ENCODE measurements at regions not wholly inside any gene's neighbourhood (a gene's known extent, or its start where the extent isn't known, plus 50 kb on each side); places are given as distances from the start of the nearest gene placed in this dataset.
"Not testable (repeated sequence)": the region's sequence is repeated elsewhere in the genome, so short reads cannot be mapped to it uniquely, and the experiment has no call there.

DNA sequence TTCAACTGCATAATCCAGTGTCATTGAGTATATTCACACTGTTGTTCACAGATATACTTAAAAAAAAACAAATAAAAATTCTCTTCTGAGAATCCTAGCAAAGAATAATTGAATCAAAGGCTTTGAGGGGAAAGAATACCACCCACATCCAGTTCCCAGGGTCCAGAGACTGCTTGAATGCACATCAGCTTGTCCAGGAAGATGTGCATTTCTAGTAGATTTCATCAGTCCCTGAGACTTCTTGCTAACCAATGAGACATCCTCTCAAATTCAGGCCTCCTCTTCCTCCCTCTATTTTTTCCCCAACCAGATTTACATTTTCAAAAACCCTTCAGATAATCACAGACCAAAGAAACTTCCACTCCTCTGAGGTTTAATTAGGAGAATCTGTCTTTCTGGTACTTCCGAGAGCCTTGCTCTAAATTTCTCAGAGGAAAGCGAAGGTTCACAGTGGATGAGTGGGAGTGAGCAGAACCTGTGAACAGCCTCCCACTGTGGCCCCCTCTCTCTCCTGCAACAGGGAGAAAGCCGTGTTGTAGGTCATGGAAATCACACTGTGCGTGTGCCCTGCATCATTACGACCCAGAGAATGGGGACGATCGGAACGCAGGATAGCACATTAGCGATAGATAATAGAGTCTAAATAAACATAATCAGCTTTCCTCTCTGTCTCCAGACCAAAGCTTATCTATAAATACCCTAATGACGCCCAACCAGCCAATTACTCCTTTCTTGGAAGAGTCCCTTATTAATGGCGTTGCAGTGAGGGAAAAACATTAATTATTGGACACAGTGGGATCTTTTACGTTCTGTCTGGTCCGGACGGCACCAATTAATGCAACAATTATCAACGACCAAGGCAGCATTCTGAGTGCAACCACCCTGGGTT is 212.5 kb downstream of the EMX2 start:
- no peak for DNase-seq

DNA sequence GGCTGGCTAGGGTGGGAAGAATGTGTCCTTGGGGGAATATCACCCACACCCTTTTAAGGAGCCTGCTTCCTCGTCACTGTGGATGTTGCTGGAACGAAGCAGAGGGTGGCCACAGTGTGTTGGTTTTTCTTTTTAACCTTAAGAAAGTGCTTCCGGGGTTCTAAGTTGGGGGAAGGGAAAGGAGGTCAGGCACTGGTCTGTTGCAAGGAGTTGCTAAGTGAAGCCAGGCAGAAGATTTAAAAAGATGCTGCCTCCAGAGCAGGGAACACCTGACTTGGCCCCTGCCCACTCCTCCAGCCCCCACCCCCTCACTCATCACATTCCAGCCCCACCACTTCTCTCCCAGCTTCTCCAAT is 213.1 kb downstream of the EMX2 start:
- DNase-seq = no peak

DNA sequence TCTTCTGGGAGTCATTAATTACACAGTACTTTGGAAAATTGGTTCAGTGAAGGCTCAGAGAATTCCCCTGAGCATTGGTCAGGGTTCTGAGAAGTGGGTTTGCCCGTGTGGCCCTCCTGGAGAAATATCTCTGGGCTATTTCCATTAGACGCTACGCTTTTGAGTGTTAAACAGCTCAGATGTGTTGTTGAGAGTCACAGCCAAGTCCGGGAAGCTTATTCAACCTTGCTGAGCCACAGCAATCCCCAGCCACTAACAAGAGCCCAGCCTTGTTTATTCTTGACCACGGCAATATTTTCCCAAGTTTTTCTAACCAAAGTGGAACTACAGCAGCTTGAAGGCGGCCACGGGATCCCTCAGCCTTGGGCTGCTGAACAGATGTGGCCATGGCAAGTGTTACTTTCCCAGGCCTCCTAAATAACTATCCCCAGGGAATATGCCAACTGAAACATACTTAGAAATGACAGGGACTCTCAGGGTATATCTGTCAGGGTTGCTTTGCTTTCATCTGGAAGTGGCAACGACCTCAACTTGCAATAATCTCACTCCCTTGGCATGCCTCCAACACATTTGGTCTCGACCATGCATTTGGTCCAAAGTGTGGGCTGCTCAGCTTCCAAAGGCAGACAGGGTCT is 214.7 kb downstream of the EMX2 start:
- no peak for DNase-seq

DNA sequence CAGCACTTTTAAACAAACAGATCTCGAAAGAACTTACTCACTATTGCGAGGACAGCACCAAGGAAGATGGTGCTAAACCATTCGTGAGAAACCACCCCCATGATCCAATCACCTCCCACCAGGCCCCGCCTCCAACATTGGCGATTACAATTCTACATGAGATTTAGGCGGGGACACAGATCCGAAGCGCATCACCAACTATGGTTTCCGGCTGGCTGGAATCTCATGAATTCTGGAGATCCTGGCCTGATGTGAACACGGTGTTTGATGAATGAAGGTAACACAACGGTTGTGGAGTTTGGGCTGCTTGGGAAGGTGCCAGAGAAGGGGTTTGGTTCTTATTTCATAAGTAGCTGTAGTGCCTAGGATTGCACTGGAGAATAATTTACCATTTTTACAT is 216.7 kb downstream of the EMX2 start:
- no peak for DNase-seq

DNA sequence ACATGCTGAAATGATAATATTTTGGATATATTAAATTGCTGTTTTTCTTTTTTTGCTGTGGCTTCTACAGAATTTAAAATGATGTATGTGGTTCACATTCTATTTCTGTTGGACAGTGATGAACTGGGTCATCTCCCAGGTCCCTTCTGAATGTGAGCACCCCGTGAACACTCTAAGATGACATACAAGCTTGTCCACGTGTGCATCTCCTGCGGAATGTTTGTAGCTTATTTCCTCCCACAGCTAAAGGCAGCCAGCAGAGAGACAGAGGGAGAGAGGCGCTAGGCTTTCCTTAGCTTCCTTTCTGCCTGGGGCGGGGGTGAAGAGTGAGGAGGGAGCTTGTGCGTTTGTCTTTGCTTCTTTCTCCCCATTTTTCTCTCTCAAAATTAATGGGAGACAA is 219.1 kb downstream of the EMX2 start:
- no peak for DNase-seq

DNA sequence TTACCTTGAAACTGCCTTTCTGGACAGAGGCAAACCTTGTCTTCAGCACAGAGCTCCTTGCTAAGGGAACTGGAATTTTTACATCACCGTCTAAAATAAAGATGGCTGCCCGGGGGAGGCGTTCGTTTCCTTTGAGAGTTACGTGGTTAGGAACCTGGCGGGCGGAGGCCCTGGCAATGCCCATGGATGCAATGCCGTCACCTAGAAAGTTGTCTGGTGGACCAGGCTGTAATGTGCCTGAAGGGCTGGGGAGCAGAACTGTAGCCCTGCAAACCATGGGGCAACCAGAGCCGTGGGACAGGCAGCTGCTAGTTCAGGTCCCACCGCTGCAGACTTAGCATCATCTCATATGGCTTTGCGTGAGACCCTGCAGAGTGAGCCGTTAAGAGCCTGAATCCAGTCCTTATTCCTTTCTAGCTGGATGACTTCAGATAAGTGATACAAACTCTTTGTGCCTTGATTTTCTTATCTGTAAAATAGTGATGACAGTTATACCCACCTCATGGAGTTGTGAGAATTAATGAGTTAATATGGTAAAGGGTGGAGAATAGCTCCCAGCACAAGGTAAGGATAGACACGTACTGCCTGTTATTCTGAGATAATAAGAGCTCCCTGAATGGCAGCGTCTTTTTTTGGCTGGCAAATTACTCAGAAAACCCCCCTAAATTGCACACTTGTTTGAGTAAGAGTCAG is 219.7 kb downstream of the EMX2 start:
- DNase-seq = no peak

DNA sequence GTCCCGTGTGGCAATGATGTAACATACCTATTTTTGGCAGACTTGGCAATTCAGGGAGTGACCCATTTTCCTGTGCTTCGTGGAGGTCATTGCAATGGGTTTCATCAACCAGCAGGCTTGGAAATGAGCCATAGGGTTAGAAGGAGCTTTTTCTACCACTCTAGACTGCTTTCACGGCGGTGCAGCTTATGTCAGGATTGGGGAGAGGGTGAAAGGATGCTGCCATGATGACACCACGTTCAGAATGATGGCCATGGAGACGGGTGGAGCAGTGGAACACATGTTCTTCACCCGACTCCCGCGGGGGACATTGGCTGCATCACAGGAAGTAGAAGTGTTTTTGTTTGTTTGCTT is 220.2 kb downstream of the EMX2 start:
- peak; percentile 6 for DNase-seq

DNA sequence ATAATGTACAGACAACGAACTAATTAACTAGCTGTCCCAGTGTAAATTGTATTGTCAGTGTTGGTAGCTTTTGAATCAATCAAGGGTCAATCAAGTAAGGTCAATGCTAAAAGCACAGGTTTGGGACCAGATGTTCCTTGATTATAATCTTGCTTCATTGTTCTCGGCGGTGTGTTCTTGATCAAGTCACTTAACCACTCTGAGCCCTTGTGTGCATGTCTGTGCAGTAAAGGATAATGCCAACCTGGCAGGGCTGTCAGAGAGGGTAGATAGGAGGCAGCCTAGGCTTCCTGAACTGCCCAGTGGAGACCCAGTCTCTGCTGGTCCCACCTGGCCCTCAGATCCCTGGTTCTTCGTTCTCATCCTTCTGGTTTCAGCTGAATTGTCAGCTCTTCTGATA is 221.0 kb downstream of the EMX2 start:
- no peak for DNase-seq

DNA sequence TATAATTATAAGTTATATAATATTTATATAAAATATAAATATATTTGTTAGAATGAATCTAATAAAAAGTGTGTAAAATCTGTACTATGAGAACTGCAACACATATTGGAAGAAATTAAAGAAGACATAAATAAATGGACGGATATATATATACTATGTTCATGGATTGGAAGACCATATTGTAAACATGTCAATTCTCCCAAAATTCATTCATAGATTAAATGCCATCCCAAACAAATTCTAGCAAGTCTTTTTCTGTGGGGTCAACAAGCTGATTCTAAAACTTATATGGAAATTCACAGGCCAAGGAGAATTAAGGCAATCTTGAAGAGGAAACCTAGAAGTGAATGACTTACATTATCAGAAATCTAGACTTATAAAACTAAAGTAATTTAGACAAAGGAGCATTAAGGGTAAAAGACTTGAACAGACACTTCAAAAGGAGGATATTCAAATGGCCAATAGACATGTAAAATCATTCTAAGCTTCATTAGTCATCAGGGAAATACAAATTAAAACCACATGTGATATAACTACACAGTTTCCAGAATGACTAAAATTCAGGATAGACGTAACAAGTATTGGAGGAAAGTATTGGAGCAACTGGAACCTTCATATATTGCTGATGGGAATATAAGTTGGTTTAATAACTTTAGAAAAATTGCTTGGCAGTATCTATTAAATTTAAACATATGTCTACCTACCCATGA is 225.9 kb downstream of the EMX2 start:
- no peak for DNase-seq

DNA sequence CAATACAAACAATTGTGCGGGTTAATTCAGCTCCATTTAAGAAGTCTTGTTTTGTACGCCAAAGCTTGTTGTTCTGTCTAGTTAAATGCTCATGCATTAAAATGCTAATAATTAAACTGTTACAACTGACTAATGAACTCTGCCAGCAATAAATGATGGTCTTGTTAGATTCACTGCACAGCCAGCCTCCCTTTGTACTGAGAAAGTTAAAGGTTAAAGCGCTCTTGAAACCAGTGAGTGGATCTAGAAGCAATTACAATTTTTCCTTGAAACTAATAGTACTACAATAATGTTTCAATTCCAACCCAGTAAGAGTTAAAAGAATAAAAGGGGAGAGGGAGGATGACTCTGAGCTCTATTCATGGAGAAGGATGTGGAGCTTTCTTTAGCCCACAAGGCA is 233.0 kb downstream of the EMX2 start:
- no peak for DNase-seq

DNA sequence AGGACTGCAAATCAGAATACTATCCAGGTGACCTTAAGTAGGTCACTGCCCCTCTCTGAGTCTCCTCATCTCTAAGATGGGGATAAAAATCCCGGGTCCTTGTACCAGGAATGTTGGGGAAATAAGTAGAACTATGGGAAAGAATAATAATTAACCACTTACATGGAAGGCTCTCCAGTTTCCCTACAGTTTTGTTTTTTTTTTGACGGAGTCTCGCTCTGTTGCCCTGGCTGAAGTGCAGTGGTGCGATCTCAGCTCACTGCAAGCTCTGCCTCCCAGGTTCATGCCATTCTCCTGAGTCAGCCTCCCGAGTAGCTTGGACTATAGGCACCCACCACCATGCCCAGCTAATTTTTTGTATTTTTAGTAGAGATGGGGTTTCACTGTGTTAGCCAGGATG is 234.7 kb downstream of the EMX2 start:
- not testable (repeated sequence) for DNase-seq

DNA sequence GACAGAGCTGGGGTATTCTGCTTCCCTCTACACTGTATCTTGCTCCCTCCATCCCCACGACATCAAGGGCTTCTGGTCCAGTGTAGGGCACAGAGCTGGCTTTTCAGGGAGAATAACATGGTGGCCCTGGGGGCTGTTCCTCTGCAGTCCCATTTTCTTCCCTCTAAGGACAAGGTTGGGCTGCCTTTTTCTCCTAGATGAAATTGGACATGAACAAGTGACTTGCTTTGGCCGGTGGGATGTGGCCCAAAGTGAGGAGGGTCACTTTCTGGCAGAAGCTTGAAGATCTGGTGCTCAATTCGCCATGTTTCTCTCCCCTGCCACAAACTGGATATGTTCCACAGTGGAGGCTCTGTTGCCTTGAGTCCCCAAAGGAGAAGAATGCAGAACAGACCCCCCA is 235.7 kb downstream of the EMX2 start:
- no peak for DNase-seq

DNA sequence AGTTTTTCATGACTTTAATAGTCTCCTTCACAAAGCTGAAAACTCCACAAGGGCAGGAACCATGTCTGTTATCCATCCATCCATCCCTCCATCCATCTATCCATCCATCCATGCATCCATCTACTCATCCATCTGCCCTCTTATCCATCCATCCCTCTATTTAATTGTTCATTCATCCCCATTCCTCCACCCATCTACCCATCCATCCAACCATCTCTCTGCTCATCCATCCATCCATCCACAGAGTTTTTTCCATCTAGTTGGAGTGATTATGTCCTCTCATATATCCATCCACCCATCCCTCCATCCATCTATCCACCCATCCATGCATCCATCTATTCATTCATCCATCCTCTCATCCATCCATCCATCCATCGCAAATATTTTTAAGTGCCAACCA is 237.9 kb downstream of the EMX2 start:
- DNase-seq = no peak

DNA sequence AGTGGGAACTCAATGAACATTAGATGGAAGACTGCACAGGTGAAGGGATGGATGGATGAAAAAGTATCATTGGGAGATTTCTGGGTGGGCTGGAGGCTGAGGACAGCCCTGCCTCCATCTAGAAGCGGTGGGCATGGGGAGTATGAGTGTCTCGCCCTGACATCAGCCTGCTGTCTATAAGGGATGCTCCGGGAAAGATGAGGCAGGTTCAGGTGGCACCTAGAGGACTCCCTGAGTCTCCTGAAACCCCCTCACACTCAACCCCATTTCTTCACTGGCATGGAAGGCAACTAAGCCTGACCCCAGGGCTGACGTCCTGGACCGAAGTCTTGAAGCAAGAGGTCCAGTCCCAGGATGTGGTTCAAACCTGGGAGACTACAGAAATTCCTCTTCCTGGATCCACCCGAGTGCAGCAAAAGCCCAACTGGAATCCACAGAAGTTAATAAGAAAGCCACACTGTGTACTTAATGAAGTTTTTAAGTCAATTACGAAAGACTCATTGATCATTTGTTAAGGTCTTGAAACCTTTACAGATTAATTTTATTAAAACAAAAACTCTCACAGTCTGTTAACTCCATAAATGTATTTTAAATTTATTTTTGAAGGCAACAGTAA is 238.8 kb downstream of the EMX2 start:
- DNase-seq = no peak

DNA sequence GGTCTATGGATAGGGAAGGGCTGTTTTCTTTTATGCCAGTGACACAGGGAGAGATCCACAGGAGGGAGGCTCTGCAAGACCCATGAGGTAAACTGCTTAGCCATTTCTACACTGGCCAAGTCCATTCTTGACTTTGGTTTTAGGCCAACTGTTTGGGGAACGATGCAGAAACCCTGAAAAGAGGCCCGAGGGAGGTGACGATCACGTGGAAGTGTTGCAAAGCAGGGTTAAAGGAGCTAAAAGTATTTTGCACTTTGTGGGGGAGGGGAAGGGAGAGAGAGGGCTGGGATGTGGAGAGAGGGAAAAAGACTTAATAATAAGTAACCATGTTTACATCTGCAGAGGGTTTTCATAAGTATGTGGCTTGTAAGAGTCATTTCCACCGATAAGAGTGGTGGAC is 239.7 kb downstream of the EMX2 start:
- DNase-seq = no peak

DNA sequence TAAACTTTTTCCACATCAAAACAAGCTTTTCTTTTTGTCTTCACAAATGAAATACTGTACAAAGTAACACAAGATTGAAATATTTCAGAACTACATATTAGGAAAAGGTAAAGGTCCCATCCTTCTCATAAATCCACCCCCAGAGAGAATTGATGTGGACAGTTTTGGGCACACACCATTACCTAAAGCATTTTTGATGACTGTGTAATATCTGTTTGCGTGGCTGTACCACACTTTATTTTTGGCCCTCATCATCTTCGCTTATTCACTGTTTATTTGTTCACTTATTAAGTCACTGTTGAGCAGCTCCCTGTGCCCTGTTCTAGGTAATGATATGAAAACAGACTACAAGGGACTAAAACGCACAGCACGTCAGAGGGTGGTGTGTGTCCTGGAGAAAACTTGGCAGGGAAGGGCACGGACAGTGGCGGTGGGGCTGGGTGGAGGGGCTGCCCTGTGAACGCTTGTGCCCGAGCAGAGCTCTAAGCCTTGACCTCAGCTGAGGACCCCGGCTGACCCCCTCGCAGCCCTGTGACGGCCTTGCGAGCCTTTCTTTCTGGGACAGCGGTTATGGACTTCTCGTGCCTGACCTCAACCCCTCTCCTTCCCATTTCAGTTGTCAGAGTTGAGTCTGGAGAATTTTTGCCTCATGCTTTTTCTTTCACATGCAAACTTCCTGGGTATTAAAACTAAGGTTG is 241.3 kb downstream of the EMX2 start:
- no peak for DNase-seq

DNA sequence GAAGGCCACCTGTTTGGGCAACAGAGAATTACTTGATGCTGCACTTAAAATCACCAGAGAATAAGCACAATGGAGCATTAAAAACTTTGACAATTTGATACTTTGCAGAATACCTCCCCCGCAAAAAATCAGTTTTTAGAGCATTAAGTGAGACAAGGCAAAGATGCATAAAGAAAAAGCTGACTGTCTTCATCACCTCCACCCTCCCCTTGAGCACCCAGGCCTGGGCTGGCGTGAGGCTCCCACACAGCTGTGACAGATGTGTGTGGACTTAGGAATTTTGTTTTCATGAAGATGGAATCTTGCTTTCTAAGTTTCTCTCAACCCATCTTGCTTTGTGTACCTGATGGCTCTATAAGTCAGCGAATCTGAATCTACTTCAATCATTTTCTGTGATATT is 242.2 kb downstream of the EMX2 start:
- DNase-seq = no peak

DNA sequence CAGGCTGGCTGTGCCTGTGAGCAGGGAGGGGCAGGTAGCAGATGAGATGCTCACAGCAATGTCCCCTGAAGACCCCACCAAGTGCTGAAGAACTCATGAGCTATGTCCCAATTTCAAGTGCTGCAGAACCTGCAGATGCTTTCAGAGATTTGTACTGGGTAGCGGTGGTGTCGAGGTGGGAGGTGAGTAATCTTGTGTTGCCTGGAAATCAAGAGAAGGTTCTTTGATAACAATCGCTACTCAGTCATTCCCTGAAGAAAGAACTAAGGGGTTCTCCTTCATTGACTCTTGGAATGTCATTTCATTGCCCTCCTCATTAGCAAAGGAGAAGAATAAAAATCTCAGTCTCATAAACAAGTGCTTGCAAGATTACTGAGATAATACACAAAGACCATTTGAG is 246.4 kb downstream of the EMX2 start:
- DNase-seq = no peak

DNA sequence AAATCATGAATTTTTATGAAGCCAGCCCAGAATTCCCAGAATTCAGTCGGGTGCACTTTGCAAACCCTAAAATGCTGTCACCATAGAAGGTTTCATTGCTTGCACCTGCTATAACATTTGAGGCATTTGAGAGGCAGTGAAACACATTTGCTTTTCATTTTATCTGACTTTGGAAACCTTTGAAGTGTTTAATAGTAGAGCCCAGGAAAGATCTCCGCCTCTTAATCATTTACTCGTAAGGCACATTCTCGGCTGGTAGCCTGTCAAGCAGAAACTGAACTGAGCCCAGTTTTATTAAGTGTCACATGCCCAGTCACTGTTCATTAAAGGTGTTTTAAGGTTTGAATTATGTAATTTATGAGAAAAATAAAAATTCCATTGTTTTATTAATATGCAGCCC is 247.6 kb downstream of the EMX2 start:
- no peak for DNase-seq

DNA sequence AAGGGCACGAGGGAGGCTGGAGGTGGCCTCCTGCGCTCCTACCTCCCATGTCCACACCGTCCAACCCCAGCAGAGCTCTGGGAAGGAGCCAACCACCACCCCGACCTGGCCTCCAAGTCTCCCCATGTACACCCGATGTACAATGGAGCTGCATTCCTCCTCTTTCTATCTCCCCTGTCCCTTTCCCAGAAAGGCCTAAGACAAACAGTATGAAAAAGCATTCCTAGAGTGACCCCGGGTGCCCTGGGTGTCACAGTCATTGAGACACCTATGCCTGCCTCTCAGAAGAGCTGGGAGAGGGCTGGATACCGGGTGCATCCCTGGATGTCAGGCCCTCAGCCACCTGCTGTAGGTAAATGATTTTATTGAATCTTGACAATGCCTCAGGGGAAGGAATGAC is 248.1 kb downstream of the EMX2 start:
- no peak for DNase-seq

DNA sequence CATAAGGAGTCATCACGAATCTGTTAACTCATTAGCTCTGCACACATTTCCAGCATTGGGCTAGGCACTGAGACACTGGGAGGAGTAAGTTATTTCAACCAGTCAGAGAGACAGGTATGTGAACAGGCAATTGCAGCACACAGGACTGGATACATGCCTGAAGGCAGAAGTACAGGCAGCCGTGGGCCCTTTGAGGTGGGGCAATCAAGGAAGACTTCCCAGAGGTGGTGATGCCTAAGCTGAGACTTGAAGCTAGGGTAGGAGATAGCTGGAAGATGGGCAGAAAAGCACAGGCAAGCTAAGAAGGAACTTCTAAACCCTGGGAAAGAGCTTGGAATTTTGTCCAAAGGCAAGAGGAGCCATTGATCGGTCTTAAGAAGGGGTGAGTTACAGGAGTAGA is 249.7 kb downstream of the EMX2 start:
- DNase-seq = no peak

DNA sequence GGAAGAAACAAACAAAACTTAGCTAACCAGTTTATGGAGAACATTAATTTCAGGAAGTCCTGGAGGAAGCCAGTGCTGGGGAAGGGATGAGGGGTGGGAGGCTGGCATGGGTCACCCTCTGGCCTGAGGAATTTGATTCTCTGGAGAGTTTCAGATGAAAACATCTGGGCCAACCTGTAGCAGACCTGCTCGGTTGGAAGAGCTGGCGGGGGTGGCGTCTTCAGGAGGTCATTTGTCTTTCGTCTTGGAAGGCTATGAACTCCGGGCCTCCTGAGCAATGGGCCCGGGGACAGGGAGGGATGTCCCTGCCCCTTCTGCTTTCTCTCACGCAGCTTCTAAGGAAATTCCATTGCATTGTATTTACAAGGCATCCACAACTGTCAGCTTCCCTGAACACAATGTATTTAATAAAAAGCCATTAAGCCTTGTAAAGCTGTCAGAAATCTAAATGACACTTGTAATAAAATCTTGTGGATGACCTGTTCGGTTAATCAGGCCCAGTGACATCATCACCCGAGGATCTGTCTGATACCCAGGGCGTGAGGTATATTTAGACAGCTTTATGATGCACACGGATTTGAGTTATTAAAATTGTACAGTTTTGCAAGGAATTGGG is 250.5 kb downstream of the RAB11FIP2 start:
- no peak for DNase-seq

All from hematopoietic multipotent progenitor cell treated with erythropoietin and hydrocortisone succinate and interleukin-3 and kit ligand, for 8 days (in vitro differentiated cells).